ENCODE measurements at regions not wholly inside any gene's neighbourhood (a gene's known extent, or its start where the extent isn't known, plus 50 kb on each side); places are given as distances from the start of the nearest gene placed in this dataset.

DNA sequence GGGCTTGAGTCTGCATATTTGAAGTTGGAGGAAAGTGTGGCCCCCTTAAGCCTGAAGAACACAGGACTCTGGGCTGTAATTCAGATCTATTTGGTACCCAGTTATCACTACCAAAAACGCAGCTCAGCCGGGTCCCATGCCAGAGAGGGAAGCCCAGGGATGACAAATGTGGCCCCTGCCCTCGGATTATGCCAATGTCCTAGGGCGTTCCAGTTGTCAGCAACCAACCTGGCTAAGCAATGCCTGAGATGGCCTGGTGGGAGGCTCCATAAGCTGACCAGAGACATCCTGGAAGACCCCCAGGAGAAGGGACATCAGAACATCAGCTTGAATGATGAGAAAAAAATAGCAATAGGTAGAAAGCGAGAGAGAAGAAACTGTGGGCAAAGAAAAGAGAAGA, 79.6 kb upstream of the UQCRFS1 start:
- TF ChIP-seq RAD21 (IDR thresholded peaks at IDR 0.05; ENCODE audit: low read depth): no peak
- TF ChIP-seq, protein P1, sequence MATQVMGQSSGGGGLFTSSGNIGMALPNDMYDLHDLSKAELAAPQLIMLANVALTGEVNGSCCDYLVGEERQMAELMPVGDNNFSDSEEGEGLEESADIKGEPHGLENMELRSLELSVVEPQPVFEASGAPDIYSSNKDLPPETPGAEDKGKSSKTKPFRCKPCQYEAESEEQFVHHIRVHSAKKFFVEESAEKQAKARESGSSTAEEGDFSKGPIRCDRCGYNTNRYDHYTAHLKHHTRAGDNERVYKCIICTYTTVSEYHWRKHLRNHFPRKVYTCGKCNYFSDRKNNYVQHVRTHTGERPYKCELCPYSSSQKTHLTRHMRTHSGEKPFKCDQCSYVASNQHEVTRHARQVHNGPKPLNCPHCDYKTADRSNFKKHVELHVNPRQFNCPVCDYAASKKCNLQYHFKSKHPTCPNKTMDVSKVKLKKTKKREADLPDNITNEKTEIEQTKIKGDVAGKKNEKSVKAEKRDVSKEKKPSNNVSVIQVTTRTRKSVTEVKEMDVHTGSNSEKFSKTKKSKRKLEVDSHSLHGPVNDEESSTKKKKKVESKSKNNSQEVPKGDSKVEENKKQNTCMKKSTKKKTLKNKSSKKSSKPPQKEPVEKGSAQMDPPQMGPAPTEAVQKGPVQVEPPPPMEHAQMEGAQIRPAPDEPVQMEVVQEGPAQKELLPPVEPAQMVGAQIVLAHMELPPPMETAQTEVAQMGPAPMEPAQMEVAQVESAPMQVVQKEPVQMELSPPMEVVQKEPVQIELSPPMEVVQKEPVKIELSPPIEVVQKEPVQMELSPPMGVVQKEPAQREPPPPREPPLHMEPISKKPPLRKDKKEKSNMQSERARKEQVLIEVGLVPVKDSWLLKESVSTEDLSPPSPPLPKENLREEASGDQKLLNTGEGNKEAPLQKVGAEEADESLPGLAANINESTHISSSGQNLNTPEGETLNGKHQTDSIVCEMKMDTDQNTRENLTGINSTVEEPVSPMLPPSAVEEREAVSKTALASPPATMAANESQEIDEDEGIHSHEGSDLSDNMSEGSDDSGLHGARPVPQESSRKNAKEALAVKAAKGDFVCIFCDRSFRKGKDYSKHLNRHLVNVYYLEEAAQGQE (IDR thresholded peaks at IDR 0.05; ENCODE audit: low read depth): no peak
- TF ChIP-seq, protein P2, sequence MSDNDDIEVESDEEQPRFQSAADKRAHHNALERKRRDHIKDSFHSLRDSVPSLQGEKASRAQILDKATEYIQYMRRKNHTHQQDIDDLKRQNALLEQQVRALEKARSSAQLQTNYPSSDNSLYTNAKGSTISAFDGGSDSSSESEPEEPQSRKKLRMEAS (IDR thresholded peaks at IDR 0.05): no peak
- TF ChIP-seq EGR1 (IDR thresholded peaks at IDR 0.05): no peak
- no peak for TF ChIP-seq FOXM1 (IDR thresholded peaks at IDR 0.05; ENCODE audit: borderline replicate concordance, low read depth)
- TF ChIP-seq EP300 (IDR thresholded peaks at IDR 0.05; ENCODE audit: borderline replicate concordance): no peak
- TF ChIP-seq CEBPB (IDR thresholded peaks at IDR 0.05): no peak
- no peak for TF ChIP-seq YY1 (IDR thresholded peaks at IDR 0.05; ENCODE audit: low read depth)
- TF ChIP-seq TCF12 (IDR thresholded peaks at IDR 0.05; ENCODE audit: low read depth): no peak
- TF ChIP-seq CREB1 (IDR thresholded peaks at IDR 0.05; ENCODE audit: low read depth): no peak
- TF ChIP-seq TAF1 (IDR thresholded peaks at IDR 0.05; ENCODE audit: low read depth): no peak
